GM12875 (cell line): ENCODE measurements at regions not wholly inside any gene's neighbourhood (a gene's known extent, or its start where the extent isn't known, plus 50 kb on each side); places are given as distances from the start of the nearest gene placed in this dataset.
"Not testable (repeated sequence)": the region's sequence is repeated elsewhere in the genome, so short reads cannot be mapped to it uniquely, and the experiment has no call there.

ENCODE experiments used
- H3K4me3 ChIP-seq: one replicate; pipeline ENCODE4 v1.5.1; 2011; ENCODE audit warnings: low read depth, low read length, control low read depth
- TF ChIP-seq, protein P1 (sequence below): IDR thresholded peaks from 2 replicates; pipeline ENCODE4 v1.5.1; 2011; ENCODE audit warnings: low read depth, mild to moderate bottlenecking, control low read depth, inconsistent platforms, low read length, moderate library complexity, borderline replicate concordance; ENCODE audit not compliant: insufficient read depth

DNA sequence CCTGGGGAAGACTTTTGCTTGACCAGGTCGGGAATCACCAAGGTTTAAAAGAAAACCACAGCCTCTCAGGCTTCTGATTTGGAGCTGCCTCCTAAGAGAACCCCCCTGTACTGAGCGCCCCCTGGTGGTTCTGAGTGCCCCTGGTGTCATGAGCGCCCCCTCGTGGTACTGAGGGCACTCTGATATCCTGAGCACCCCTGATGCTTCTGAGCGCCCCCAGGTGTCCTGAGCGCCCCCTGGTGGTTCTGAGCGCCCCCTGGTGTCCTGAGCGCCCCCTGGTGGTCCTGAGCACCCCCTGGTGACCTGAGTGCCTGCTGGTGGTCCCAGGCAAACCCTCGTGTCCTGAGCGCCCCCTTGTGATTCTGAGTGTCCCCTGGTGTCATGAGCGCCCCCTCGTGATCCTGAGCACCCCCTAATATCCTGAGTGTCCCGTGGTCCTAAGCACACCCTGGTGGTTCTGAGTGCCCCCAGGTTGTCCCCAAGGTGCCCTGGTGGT lies 643.8 kb downstream of the TMEM121 start:
- H3K4me3 ChIP-seq: not testable (repeated sequence)
- TF ChIP-seq, protein P1, sequence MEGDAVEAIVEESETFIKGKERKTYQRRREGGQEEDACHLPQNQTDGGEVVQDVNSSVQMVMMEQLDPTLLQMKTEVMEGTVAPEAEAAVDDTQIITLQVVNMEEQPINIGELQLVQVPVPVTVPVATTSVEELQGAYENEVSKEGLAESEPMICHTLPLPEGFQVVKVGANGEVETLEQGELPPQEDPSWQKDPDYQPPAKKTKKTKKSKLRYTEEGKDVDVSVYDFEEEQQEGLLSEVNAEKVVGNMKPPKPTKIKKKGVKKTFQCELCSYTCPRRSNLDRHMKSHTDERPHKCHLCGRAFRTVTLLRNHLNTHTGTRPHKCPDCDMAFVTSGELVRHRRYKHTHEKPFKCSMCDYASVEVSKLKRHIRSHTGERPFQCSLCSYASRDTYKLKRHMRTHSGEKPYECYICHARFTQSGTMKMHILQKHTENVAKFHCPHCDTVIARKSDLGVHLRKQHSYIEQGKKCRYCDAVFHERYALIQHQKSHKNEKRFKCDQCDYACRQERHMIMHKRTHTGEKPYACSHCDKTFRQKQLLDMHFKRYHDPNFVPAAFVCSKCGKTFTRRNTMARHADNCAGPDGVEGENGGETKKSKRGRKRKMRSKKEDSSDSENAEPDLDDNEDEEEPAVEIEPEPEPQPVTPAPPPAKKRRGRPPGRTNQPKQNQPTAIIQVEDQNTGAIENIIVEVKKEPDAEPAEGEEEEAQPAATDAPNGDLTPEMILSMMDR: peak; percentile 88

DNA sequence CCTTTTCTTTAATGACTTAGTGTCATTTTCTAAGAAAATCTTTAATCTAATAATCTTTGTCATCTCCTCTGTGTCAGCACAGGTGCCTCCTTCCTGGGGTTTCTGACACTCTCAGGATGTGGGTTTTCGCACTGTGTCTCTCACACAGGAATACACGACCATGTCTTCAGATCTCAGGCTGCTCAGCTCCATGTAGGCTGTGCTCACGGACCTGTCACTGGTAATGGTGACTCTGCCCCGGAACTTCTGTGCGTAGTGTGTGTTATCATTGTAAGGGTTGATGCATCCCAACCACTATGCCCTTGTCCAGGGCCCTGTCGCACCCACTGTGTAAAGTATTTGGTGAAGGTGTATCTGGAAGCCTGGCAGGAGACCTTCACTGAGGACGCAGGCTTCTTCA lies 647.8 kb downstream of the TMEM121 start:
- no peak overlapping the region for H3K4me3 ChIP-seq
- TF ChIP-seq, protein P1: no peak

GRCh38 chr14:106177266-106178246 lies 651.2 kb downstream of the TMEM121 start:
- not testable (repeated sequence) for H3K4me3 ChIP-seq

GRCh38 chr14:106179761-106180160 lies 653.4 kb downstream of the TMEM121 start:
- H3K4me3 ChIP-seq: no peak overlapping the region
- TF ChIP-seq, protein P1: no peak

- not testable (repeated sequence) for H3K4me3 ChIP-seq
These were observed 658.4 kb downstream of the TMEM121 start for GRCh38 chr14:106184771-106185170.

DNA sequence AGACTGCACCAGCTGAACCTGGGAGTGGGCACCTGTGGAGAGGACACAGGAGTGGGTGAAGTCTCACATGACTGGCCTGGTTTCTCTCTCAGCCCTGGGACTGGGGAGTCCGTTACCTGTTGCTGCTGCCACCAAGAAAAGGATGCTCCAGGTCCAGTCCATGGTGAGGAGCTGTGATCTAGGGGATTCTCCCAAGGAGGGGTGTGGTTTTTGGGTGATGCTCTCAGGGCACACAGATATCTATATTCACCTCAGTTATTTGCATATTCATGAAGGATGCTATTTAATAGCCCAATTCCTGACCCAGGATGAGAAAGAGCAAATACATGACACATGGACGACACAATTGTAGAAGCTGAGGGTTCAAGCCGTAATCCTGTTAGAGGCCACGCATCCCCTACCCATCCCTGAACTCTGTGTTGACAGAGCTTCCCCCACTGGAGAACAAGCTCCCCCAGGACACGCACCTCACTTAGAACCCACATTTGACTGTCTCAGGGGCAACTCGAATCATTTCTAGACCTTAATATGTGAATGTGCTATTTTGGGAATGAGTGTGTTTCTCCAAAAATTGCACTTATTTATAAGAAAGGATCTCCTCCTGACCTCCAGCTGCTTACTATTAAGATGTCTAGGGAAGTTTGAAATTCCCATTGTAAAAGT lies 658.9 kb downstream of the TMEM121 start:
- H3K4me3 ChIP-seq: not testable (repeated sequence)

- no peak overlapping the region for H3K4me3 ChIP-seq
- TF ChIP-seq, protein P1: peak; percentile 27; the same call in 1 of the 2 replicates
These were observed 659.5 kb downstream of the TMEM121 start for GRCh38 chr14:106185837-106186233.

- H3K4me3 ChIP-seq: no peak overlapping the region
These were observed 660.8 kb downstream of the TMEM121 start for GRCh38 chr14:106187216-106187615.

GRCh38 chr14:106192701-106193100 lies 666.3 kb downstream of the TMEM121 start:
- H3K4me3 ChIP-seq: not testable (repeated sequence)

More at GRCh38 chr14:106187216-106187615, 660.8 kb downstream of the TMEM121 start:
- TF ChIP-seq, protein P1: no peak
